PC-3 (cell line): ENCODE measurements at regions not wholly inside any gene's neighbourhood (a gene's known extent, or its start where the extent isn't known, plus 50 kb on each side); places are given as distances from the start of the nearest gene placed in this dataset.

Experiments
- ATAC-seq: fragments of 200-7000 bp; cut with Tn5 transposase; 2 replicates; pipeline ENCODE4 v1.9.1; 2020; ENCODE audit warnings: mild to moderate bottlenecking, moderate library complexity
- BruUV-seq: library from RNA; stranded (reverse); fragments of 400-500 nt; replicated peaks from 2 replicates; lab custom pipeline; 2021; lab: Mats Ljungman, UMichigan
- CTCF ChIA-PET: fragments of 300-600 bp; sonication (Branson Sonifier 250); formaldehyde crosslinking; loops from one replicate; lab custom pipeline; 2022; ENCODE audit warnings: antibody characterized with exemption; lab: Charles Lee
- POLR2A ChIA-PET: fragments of 300-600 bp; sonication (Branson Sonifier 250); formaldehyde crosslinking; loops from one replicate; lab custom pipeline; 2022; ENCODE audit warnings: antibody characterized with exemption; ENCODE audit not compliant: unreplicated experiment; lab: Charles Lee
- DNase-seq: peaks from one replicate; pipeline ENCODE4 v3.0.0-alpha.2; 2015
- H2AFZ ChIP-seq: fragments of 300-600 bp; sonication (generic); 2 replicates; pipeline ENCODE4 v1.6.0; 2016; ENCODE audit warnings: antibody characterized with exemption, low read length
- H3F3A ChIP-seq: fragments of 300-600 bp; sonication (generic); one replicate; pipeline ENCODE4 v1.6.0; 2017; ENCODE audit warnings: antibody characterized with exemption, low read length, control low read depth, mild to moderate bottlenecking; ENCODE audit not compliant: unreplicated experiment
- H3K27ac ChIP-seq: fragments of 300-600 bp; sonication (generic); 2 replicates; pipeline ENCODE4 v1.5.1; 2016; ENCODE audit warnings: mild to moderate bottlenecking, low read length
- H3K27me3 ChIP-seq: fragments of 300-600 bp; sonication (generic); 2 replicates; pipeline ENCODE4 v1.6.1; 2016; ENCODE audit warnings: low read length, mixed read lengths
- H3K36me3 ChIP-seq: fragments of 300-600 bp; sonication (generic); 2 replicates; pipeline ENCODE4 v1.6.1; 2016; ENCODE audit warnings: low read depth, mixed run types, low read length, mixed read lengths
- H3K4me1 ChIP-seq: fragments of 300-600 bp; sonication (generic); 2 replicates; pipeline ENCODE4 v1.5.1; 2016; ENCODE audit warnings: low read length; ENCODE audit not compliant: insufficient read depth
- H3K4me2 ChIP-seq: fragments of 300-600 bp; sonication (generic); 2 replicates; pipeline ENCODE4 v1.6.0; 2016; ENCODE audit warnings: low read length
- H3K4me3 ChIP-seq: fragments of 300-600 bp; sonication (generic); 2 replicates; pipeline ENCODE4 v1.5.1; 2016; ENCODE audit warnings: mild to moderate bottlenecking, low read length, mixed read lengths
- H3K79me2 ChIP-seq: fragments of 300-600 bp; sonication (generic); 2 replicates; pipeline ENCODE4 v1.6.1; 2017; ENCODE audit warnings: low read length, mixed read lengths
- H3K9ac ChIP-seq: fragments of 300-600 bp; sonication (generic); 2 replicates; pipeline ENCODE4 v1.6.0; 2016; ENCODE audit warnings: mild to moderate bottlenecking, low read length
- H3K9me2 ChIP-seq: fragments of 300-600 bp; sonication (generic); replicated peaks from 2 replicates; pipeline ENCODE4 v1.6.1; 2016; ENCODE audit warnings: mixed run types, low read length, mixed read lengths
- H3K9me3 ChIP-seq: fragments of 300-600 bp; sonication (generic); 2 replicates; pipeline ENCODE4 v1.6.1; 2016; ENCODE audit warnings: low read length, mixed read lengths
- H4K20me1 ChIP-seq: fragments of 300-600 bp; sonication (generic); 2 replicates; pipeline ENCODE4 v1.6.1; 2016; ENCODE audit warnings: low read length, mixed read lengths
- EZH2 ChIP-seq: fragments of 300-600 bp; sonication (generic); IDR thresholded peaks from one replicate; pipeline ENCODE4 v1.6.1; 2017; ENCODE audit warnings: antibody characterized with exemption, mild to moderate bottlenecking, low read length; ENCODE audit not compliant: unreplicated experiment
- EZH2phosphoT487 ChIP-seq: fragments of 300-600 bp; sonication (generic); IDR thresholded peaks from 2 replicates; pipeline ENCODE4 v1.6.1; 2018; ENCODE audit warnings: mild to moderate bottlenecking, antibody characterized with exemption, low read length, borderline replicate concordance
- intact Hi-C: fragments of 100-400 bp; cut with micrococcal nuclease; formaldehyde crosslinking; loops from 2 replicates; pipeline ENCODE4 v1.9.0; 2023
- TF ChIP-seq, protein P1 (sequence below): fragments of 300-600 bp; sonication (generic); conservative IDR thresholded peaks from 2 replicates; pipeline ENCODE4 v1.5.1; 2017; ENCODE audit warnings: antibody characterized with exemption, low read depth, mild to moderate bottlenecking, low read length

DNA sequence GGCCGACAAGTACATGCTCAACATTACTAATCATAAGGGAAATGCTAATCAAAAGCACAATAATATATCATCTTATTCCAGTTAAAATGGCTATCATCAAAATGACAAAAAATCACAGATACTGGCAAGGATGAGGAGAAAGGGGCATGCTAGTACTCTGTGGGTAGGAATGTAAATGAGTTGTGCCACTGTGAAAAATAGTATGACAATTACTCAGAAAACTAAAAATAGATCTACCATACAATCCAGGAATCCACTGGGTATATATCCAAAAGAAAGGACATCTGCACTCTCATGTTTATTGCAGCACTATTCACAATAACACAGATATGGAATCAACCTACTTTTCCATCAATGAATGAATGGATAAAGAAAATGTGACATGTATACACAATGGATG is 1256.5 kb downstream of the SI start:
- ATAC-seq, result no peak
- DNase-seq, result no peak
- Histone ChIP-seq H3K27ac (no peak overlapping the region), H3K9me3 (no peaks in the 10 kb centered on the region), H2AFZ (no peak overlapping the region), H3K79me2 (no peaks in the 10 kb centered on the region), H3K9ac (no peak overlapping the region), H3K9me2 (no peaks in the 10 kb centered on the region), H4K20me1 (no peaks in the 10 kb centered on the region), H3K4me2 (no peak overlapping the region), H3F3A (no peaks in the 10 kb centered on the region), H3K4me1 (no peaks in the 10 kb centered on the region), H3K36me3 (no peaks in the 10 kb centered on the region), H3K4me3 (no peak overlapping the region), H3K27me3 (no peaks in the 10 kb centered on the region)
- POLR2A ChIA-PET, result no interaction called here
- intact Hi-C loops, result no loop called here
- CTCF ChIA-PET, result no interaction called here
- no TSS peak for BruUV-seq
- no peak for TF ChIP-seq EZH2
- TF ChIP-seq, protein P1, sequence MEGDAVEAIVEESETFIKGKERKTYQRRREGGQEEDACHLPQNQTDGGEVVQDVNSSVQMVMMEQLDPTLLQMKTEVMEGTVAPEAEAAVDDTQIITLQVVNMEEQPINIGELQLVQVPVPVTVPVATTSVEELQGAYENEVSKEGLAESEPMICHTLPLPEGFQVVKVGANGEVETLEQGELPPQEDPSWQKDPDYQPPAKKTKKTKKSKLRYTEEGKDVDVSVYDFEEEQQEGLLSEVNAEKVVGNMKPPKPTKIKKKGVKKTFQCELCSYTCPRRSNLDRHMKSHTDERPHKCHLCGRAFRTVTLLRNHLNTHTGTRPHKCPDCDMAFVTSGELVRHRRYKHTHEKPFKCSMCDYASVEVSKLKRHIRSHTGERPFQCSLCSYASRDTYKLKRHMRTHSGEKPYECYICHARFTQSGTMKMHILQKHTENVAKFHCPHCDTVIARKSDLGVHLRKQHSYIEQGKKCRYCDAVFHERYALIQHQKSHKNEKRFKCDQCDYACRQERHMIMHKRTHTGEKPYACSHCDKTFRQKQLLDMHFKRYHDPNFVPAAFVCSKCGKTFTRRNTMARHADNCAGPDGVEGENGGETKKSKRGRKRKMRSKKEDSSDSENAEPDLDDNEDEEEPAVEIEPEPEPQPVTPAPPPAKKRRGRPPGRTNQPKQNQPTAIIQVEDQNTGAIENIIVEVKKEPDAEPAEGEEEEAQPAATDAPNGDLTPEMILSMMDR, result no peak
- TF ChIP-seq EZH2phosphoT487, result no peak

DNA sequence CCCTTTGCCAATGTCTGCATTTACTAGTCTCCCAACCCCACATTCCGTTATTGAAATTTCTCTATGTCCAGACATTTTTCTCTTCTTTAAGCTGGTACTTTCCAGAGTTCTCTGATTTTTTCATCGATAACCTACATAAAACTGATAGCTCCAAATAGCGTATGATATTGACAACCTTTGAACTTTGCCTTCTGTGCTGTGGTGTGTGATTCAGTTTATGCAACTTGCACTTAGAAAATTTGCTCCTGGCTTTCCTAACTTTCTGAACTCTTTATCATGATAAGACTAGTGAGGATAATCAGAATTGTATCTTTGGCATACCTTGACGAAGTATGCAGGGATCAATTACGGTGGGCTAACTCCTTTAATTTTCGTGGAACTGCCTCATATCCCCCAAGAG is 1261.3 kb downstream of the SI start:
- H3K4me3 ChIP-seq, result no peak overlapping the region
- no peaks in the 10 kb centered on the region for H3F3A ChIP-seq
- no peak overlapping the region for H3K4me2 ChIP-seq
- no peak overlapping the region for H2AFZ ChIP-seq
- no TSS peak for BruUV-seq
- ChIA-PET POLR2A (no interaction called here), CTCF (no interaction called here)
- H3K9me2 ChIP-seq, result no peaks in the 10 kb centered on the region
- H3K36me3 ChIP-seq, result no peaks in the 10 kb centered on the region
- no peaks in the 10 kb centered on the region for H3K4me1 ChIP-seq
- TF ChIP-seq EZH2 (no peak), EZH2phosphoT487 (no peak)
- TF ChIP-seq, protein P1, result no peak
- H3K27ac ChIP-seq, result no peak overlapping the region
- no peaks in the 10 kb centered on the region for H4K20me1 ChIP-seq
- intact Hi-C loops, result no loop called here
- no peaks in the 10 kb centered on the region for H3K79me2 ChIP-seq
- H3K9me3 ChIP-seq, result no peaks in the 10 kb centered on the region
- DNase-seq, result no peak
- H3K27me3 ChIP-seq, result no peaks in the 10 kb centered on the region
- no peak for ATAC-seq
- no peak overlapping the region for H3K9ac ChIP-seq

DNA sequence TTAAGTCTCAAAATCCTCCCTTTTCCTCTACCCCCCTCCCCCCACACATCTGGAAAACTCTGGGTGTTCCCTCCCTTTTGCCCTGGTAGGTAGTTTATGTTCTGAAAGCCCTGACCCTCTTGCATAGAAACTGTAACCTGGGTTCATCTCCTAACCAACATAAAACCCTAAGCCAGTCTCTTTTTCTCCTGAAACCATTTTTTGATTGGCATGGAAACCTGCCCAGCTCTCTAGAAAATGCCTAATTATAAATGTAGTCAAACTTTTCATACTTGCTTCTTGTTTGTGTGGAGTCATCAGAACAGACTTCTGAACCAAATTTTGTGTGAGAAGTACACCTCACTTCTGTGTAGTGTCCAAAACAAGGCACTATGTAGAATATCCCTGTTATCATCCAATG is 1264.4 kb downstream of the SI start:
- Histone ChIP-seq H3K27ac (no peak overlapping the region), H3K9me3 (no peaks in the 10 kb centered on the region), H3K4me1 (no peaks in the 10 kb centered on the region), H3K27me3 (no peaks in the 10 kb centered on the region), H4K20me1 (no peaks in the 10 kb centered on the region), H3K4me2 (no peak overlapping the region), H3K4me3 (no peak overlapping the region), H3K9me2 (no peaks in the 10 kb centered on the region), H2AFZ (no peak overlapping the region), H3K79me2 (no peaks in the 10 kb centered on the region), H3K9ac (no peak overlapping the region), H3F3A (no peaks in the 10 kb centered on the region), H3K36me3 (no peaks in the 10 kb centered on the region)
- ChIA-PET POLR2A (no interaction called here), CTCF (no interaction called here)
- DNase-seq, result no peak
- no peak for ATAC-seq
- TF ChIP-seq, protein P1, result no peak
- TF ChIP-seq EZH2phosphoT487, result no peak
- no peak for TF ChIP-seq EZH2
- BruUV-seq, result no TSS peak
- intact Hi-C loops, result no loop called here
